Progenitor cell of endocrine pancreas (in vitro differentiated cells): ENCODE measurements at regions not wholly inside any gene's neighbourhood (a gene's known extent, or its start where the extent isn't known, plus 50 kb on each side); places are given as distances from the start of the nearest gene placed in this dataset.
A peak's percentile ranks its signal among the peaks of the same experiment; 100 is the strongest.

Experiments used
- DNase-seq: peaks from one replicate; pipeline ENCODE4 v3.0.0; 2021; ENCODE audit warnings: low spot score; ENCODE audit not compliant: unreplicated experiment
- H3K27ac Mint-ChIP-seq: 2 replicates; pipeline ENCODE4 v1.8.0; 2021; ENCODE audit warnings: mild to moderate bottlenecking, moderate library complexity, mixed read lengths
- H3K27me3 Mint-ChIP-seq: 2 replicates; pipeline ENCODE4 v1.8.0; 2021; ENCODE audit warnings: mixed read lengths
- H3K36me3 Mint-ChIP-seq: 2 replicates; pipeline ENCODE4 v1.8.0; 2022; ENCODE audit warnings: mixed read lengths; ENCODE audit not compliant: insufficient read depth
- H3K4me1 Mint-ChIP-seq: 2 replicates; pipeline ENCODE4 v1.8.0; 2021; ENCODE audit warnings: low read depth, mixed read lengths
- H3K4me3 Mint-ChIP-seq: 2 replicates; pipeline ENCODE4 v1.8.0; 2021; ENCODE audit warnings: low read depth, mild to moderate bottlenecking, moderate library complexity, mixed read lengths
- H3K9me3 Mint-ChIP-seq: 2 replicates; pipeline ENCODE4 v1.8.0; 2021; ENCODE audit warnings: low read depth, mixed read lengths
- CTCF ChIP-seq: fragments of 200-600 bp; sonication (generic); IDR thresholded peaks from one replicate; pipeline ENCODE4 v1.5.0; 2021; ENCODE audit warnings: antibody characterized with exemption, mild to moderate bottlenecking; ENCODE audit not compliant: unreplicated experiment

GRCh38 chr6:71168233-71168765 is 120.3 kb upstream of the OGFRL1 start:
- TF ChIP-seq CTCF, result no peak
- no peaks in the 10 kb centered on the region for H3K36me3 Mint-ChIP-seq
- peaks cover 45% of the 10 kb centered on the region for H3K4me1 Mint-ChIP-seq
- H3K27me3 Mint-ChIP-seq, result no peaks in the 10 kb centered on the region
- H3K27ac Mint-ChIP-seq, result no peak overlapping the region
- DNase-seq, result no peak
- H3K4me3 Mint-ChIP-seq, result no peak overlapping the region
- peaks cover 6% of the 10 kb centered on the region for H3K9me3 Mint-ChIP-seq

- H3K27me3 Mint-ChIP-seq, result no peaks in the 10 kb centered on the region
- H3K4me1 Mint-ChIP-seq, result peaks cover 42% of the 10 kb centered on the region
Measured at GRCh38 chr6:71171497-71172070, 117.0 kb upstream of the OGFRL1 start.

GRCh38 chr6:71179249-71179885 is 109.2 kb upstream of the OGFRL1 start:
- Mint-ChIP-seq H3K4me1 (peaks cover 17% of the 10 kb centered on the region), H3K36me3 (peaks cover 5% of the 10 kb centered on the region), H3K4me3 (no peak overlapping the region), H3K27me3 (no peaks in the 10 kb centered on the region), H3K27ac (no peak overlapping the region), H3K9me3 (peaks cover 17% of the 10 kb centered on the region)
- no peak for TF ChIP-seq CTCF
- DNase-seq, result no peak

More at GRCh38 chr6:71171497-71172070, 117.0 kb upstream of the OGFRL1 start:
- Mint-ChIP-seq H3K36me3 (no peaks in the 10 kb centered on the region), H3K4me3 (no peak overlapping the region), H3K27ac (no peak overlapping the region), H3K9me3 (peaks cover 4% of the 10 kb centered on the region)
- no peak for DNase-seq
- TF ChIP-seq CTCF, result no peak

GRCh38 chr6:71181565-71181964 is 107.0 kb upstream of the OGFRL1 start:
- Mint-ChIP-seq H3K27ac (peak overlapping the region; percentile 34), H3K4me1 (peaks cover 17% of the 10 kb centered on the region), H3K27me3 (no peaks in the 10 kb centered on the region), H3K9me3 (peaks cover 17% of the 10 kb centered on the region), H3K4me3 (no peak overlapping the region), H3K36me3 (peaks cover 5% of the 10 kb centered on the region)
- no peak for TF ChIP-seq CTCF
- no peak for DNase-seq

- Mint-ChIP-seq H3K27me3 (no peaks in the 10 kb centered on the region), H3K4me3 (no peak overlapping the region), H3K27ac (no peak overlapping the region), H3K36me3 (peaks cover 5% of the 10 kb centered on the region), H3K9me3 (peaks cover 13% of the 10 kb centered on the region), H3K4me1 (peaks cover 1% of the 10 kb centered on the region)
- DNase-seq, result no peak
- no peak for TF ChIP-seq CTCF
Measured at GRCh38 chr6:71187141-71187540, 101.5 kb upstream of the OGFRL1 start.
